GM12891 (cell line): ENCODE measurements at regions not wholly inside any gene's neighbourhood (a gene's known extent, or its start where the extent isn't known, plus 50 kb on each side); places are given as distances from the start of the nearest gene placed in this dataset.

ENCODE experiments used
- POLR2A ChIP-seq: IDR thresholded peaks from 2 replicates; pipeline ENCODE4 v1.6.1; 2011; ENCODE audit warnings: low read depth, low read length, control low read depth
- POLR2AphosphoS5 ChIP-seq: IDR thresholded peaks from 2 replicates; pipeline ENCODE4 v1.6.1; 2011; ENCODE audit warnings: low read depth, low read length, control low read depth
- SPI1 ChIP-seq: IDR thresholded peaks from 2 replicates; pipeline ENCODE4 v1.6.1; 2011; ENCODE audit warnings: low read depth, low read length, control low read depth
- TAF1 ChIP-seq: IDR thresholded peaks from 2 replicates; pipeline ENCODE4 v1.6.1; 2011; ENCODE audit warnings: low read depth, low read length, control low read depth

DNA sequence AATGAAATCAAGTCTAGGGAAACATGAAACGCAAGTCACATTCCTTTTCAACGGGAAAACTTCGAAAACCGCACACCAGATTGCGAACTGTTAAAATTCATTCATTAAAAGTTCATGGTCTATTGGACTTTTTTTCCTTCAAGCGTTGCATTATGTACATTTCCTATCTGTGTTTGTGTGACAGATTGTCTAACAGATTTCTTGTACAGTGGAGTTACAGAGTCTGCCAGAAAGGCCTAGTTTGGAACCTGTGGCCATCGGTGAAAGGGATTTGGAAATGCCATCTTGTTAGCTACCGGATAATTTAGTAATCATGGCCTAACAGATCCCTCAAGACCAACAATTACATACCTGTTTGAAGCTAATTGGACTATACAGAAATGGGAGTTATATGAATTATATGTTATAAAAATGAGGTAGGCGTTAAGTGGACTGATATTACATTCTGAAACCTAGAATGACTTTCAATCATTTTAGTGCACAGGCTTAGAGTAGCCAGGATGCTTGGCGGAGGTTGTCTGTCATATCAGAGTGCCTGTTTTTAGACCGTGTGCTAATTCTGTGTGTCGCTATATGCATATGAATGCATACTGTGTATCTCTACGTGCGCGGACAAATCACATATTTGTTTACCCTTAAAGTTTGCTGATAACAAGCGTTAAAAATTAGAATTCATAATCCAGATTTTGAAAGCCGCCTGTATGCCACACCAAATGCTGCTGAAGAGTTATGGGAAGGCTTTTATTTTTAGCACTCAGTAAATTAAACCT lies 885.4 kb upstream of the RBFOX1 start:
- TF ChIP-seq SPI1 (no peak), POLR2AphosphoS5 (no peak), POLR2A (no peak), TAF1 (no peak)
